Tibial nerve (tissue), 4 donors: ENCODE measurements at regions not wholly inside any gene's neighbourhood (a gene's known extent, or its start where the extent isn't known, plus 50 kb on each side); places are given as distances from the start of the nearest gene placed in this dataset.
"Not testable (repeated sequence)": the region's sequence is repeated elsewhere in the genome, so short reads cannot be mapped to it uniquely, and the experiment has no call there.

ENCODE experiments used
- DNase-seq, 2 donors: peaks; one replicate each; pipeline ENCODE4 v3.0.0-alpha.2; 2019; ENCODE audit warnings: low spot score in 2 of 2
- H3K27ac ChIP-seq, 4 donors: fragments of 200-600 bp; sonication (generic) in 3 of 4; one replicate each; pipeline ENCODE4 v1.5.1; 2017 to 2019; ENCODE audit warnings: mild to moderate bottlenecking in 1 of 4
- H3K27me3 ChIP-seq, 2 donors: fragments of 200-600 bp; sonication (generic) in 1 of 2; one replicate each; pipeline versions ENCODE4 v1.5.1 to v1.6.0; 2017 to 2019
- H3K36me3 ChIP-seq, 3 donors: fragments of 200-600 bp; sonication (generic); one replicate each; pipeline ENCODE4 v1.5.1; 2018 to 2019
- H3K4me1 ChIP-seq, 4 donors: fragments of 200-600 bp; sonication (generic) in 3 of 4; one replicate each; pipeline ENCODE4 v1.5.1; 2017 to 2019
- H3K4me3 ChIP-seq, 4 donors: fragments of 200-600 bp; sonication (generic) in 3 of 4; one replicate each; pipeline ENCODE4 v1.5.1; 2017 to 2019; ENCODE audit warnings: mild to moderate bottlenecking in 1 of 4, moderate library complexity in 1 of 4
- H3K9me3 ChIP-seq, 4 donors: fragments of 200-600 bp; sonication (generic) in 3 of 4; one replicate each; pipeline ENCODE4 v1.5.1; 2017 to 2019
- EP300 ChIP-seq, 2 donors: sonication (generic); formaldehyde crosslinking; IDR thresholded peaks; one replicate each; pipeline ENCODE4 v1.6.1; 2017; ENCODE audit warnings: antibody characterized with exemption in 2 of 2, mild to moderate bottlenecking in 1 of 2
- POLR2A ChIP-seq, 2 donors: fragments of 450-650 bp; IDR thresholded peaks; one replicate each; pipeline ENCODE4 v1.6.1; 2017; ENCODE audit warnings: antibody characterized with exemption in 2 of 2, mild to moderate bottlenecking in 2 of 2, moderate library complexity in 2 of 2
- WGBS, 2 donors: methylation state at CpG; one replicate each; pipeline ENCODE4 v1.1.5; 2018; 5-methylcytosine and 5-hydroxymethylcytosine counted together
- TF ChIP-seq, protein P1 (sequence below), 5 experiments: fragments of 200-600 bp in 3 of 5; fragments of 450-650 bp in 2 of 5; sonication (generic) in 3 of 5; IDR thresholded peaks; one replicate each; pipeline ENCODE4 v1.5.1; 2016 to 2019; ENCODE audit warnings: antibody characterized with exemption in 5 of 5, mild to moderate bottlenecking in 3 of 5, moderate library complexity in 2 of 5

DNA sequence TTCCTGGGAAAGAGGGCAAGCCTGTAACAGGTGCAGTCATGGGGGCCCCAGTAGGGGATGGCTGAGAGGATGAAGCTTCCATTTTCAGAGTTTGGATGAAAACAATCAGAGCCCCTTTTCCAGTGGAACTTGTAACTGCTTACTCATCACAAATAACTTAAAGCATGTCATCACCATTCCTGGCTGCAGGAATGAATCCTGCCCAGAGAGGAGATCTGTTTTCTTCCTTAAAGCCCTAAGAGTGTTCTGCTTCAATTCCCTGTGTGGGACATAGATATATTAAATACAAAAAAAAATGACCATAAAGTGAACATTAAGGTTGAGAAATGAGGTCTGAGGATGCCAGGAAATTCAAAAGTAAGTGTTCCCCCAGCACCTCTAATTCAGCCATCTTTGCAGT is 183.4 kb upstream of the MEIS1 start:
- Histone ChIP-seq H3K4me3 (no peak overlapping the region), H3K27me3 (no peaks in the 10 kb centered on the region), H3K36me3 (no peaks in the 10 kb centered on the region), H3K27ac (no peak overlapping the region), H3K9me3 (peaks cover 0 to 7% (median 0%) of the 10 kb centered on the region in 4 donors), H3K4me1 (no peaks in the 10 kb centered on the region)
- no peak for DNase-seq
- no peak for TF ChIP-seq POLR2A (IDR thresholded peaks at IDR 0.05)
- no peak for TF ChIP-seq EP300 (IDR thresholded peaks at IDR 0.05)
- TF ChIP-seq, protein P1, sequence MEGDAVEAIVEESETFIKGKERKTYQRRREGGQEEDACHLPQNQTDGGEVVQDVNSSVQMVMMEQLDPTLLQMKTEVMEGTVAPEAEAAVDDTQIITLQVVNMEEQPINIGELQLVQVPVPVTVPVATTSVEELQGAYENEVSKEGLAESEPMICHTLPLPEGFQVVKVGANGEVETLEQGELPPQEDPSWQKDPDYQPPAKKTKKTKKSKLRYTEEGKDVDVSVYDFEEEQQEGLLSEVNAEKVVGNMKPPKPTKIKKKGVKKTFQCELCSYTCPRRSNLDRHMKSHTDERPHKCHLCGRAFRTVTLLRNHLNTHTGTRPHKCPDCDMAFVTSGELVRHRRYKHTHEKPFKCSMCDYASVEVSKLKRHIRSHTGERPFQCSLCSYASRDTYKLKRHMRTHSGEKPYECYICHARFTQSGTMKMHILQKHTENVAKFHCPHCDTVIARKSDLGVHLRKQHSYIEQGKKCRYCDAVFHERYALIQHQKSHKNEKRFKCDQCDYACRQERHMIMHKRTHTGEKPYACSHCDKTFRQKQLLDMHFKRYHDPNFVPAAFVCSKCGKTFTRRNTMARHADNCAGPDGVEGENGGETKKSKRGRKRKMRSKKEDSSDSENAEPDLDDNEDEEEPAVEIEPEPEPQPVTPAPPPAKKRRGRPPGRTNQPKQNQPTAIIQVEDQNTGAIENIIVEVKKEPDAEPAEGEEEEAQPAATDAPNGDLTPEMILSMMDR (IDR thresholded peaks at IDR 0.05): no peak

DNA sequence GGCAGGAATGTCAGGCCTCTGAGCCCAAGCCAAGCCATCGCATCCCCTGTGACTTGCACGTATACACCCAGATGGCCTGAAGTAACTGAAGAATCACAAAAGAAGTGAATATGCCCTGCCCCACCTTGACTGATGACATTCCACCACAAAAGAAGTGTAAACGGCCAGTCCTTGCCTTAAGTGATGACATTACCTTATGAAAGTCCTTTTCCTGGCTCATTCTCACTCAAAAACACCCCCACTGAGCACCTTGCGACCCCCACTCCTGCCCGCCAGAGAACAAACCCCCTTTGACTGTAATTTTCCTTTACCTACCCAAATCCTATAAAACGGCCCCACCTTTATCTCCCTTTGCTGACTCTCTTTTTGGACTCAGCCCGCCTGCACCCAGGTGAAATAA is 185.8 kb upstream of the MEIS1 start:
- H3K4me1 ChIP-seq, H3K36me3 ChIP-seq, H3K4me3 ChIP-seq, DNase-seq, H3K27ac ChIP-seq, H3K9me3 ChIP-seq, H3K27me3 ChIP-seq: not testable (repeated sequence)
- 76 to 89% methylated on average over 5 of the region's 7 CpGs for WGBS, 2 donors

DNA sequence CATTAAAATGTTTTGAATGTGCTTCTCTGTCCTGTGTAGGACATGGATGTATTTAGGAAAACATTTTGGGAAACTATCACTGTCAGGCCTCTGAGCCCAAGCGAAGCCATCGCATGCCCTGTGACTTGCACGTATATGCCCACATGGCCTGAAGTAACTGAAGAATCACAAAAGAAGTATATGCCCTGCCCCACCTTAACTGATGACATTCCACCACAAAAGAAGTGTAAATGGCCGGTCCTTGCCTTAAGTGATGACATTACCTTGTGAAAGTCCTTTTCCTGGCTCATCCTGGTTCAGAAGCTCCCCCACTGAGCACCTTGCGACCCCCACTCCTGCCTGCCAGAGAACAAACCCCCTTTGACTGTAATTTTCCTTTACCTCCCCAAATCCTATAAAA is 191.1 kb upstream of the MEIS1 start:
- H3K4me3 ChIP-seq, H3K27ac ChIP-seq, H3K9me3 ChIP-seq, H3K36me3 ChIP-seq, DNase-seq, H3K27me3 ChIP-seq: not testable (repeated sequence)
- 88 to 93% methylated on average over 5 of the region's 5 CpGs for WGBS, 2 donors
- peaks cover 0 to 35% (median 0%) of the 10 kb centered on the region in 4 donors for H3K4me1 ChIP-seq

DNA sequence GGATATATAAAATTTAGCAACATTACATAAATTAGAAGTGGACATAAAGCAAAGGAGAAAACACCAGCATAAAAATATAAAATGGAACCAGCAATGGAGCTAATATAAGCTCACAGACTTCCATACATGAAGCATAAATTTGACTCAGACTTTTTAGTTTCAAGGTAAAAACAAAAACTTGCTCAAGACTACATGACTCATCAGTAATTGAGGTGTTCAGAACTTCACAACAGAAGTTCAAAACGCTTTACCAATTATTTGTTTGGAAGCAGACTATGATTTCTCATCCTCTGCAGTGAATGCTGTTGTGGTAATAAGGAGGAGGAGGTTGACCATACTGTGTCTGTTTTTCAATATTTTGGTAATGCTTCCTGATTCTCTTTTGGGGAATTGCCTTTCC is 192.0 kb upstream of the MEIS1 start:
- H3K36me3 ChIP-seq, H3K27ac ChIP-seq, H3K27me3 ChIP-seq, DNase-seq, H3K9me3 ChIP-seq, H3K4me3 ChIP-seq: not testable (repeated sequence)
- peaks cover 0 to 35% (median 0%) of the 10 kb centered on the region in 4 donors for H3K4me1 ChIP-seq
- 73 to 87% methylated on average over 1 of the region's 1 CpG for WGBS, 2 donors

DNA sequence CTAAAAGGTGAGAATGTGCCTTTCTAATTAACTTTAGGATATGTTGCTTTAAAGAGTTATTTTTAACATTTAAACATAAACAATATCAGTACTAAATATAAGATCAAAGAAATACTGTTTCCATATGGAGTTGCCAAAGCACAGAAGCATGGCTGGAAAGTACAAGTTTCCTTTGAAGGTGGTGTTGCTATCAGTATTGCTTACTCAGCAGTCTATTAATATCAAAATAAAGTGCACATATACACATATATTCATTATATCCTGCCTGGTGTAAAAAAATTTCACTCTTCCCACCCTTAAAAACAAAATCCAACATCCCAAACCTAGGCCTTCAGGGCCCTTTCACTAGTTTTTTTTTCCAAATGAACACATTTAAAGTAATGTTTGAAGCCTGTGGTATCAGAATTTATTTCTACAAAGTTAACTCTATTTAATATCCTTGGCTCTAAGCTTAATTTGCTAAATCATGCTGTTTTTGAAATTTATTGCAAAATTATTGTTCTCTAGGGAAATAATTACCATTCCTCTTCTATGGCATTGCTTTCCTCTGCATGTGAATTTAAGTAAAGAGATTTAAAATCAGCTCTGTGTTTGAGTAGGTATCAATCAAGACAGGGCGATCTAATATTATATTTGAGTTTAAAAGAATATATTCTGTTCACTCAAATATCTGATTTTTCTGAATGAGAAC is 192.7 kb upstream of the MEIS1 start:
- TF ChIP-seq POLR2A (IDR thresholded peaks at IDR 0.05) (no peak), EP300 (IDR thresholded peaks at IDR 0.05) (no peak)
- TF ChIP-seq, protein P1 (IDR thresholded peaks at IDR 0.05): no peak
- Histone ChIP-seq H3K36me3 (no peaks in the 10 kb centered on the region), H3K27ac (no peak overlapping the region), H3K4me1 (peaks cover 0 to 35% (median 0%) of the 10 kb centered on the region in 4 donors), H3K4me3 (no peak overlapping the region), H3K9me3 (no peaks in the 10 kb centered on the region), H3K27me3 (no peaks in the 10 kb centered on the region)
- no peak for DNase-seq
- 92 to 96% methylated on average over 1 of the region's 1 CpG for WGBS, 2 donors

DNA sequence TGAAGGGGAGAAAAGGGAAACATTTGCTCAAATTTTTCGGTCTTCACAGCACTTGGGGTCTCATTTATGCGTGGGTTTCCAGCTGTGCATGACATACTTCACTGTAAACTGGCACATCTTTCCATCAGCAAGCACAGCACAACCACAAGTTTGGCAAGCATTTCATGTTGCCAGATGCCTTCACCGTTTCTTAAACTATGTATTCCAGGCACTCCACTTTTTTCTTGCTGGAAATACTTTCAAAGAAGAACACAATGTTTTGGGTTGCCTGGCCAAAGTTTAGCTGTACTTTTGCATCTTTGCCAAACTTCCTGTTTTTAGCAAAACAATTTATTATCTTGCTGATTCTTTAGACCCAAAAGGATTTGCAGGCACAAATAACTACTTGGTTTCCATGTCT is 194.6 kb upstream of the MEIS1 start:
- peak in 1 of 2 donors; percentile 33 for DNase-seq
- TF ChIP-seq, protein P1 (IDR thresholded peaks at IDR 0.05): no peak
- TF ChIP-seq EP300 (IDR thresholded peaks at IDR 0.05): peak in 1 of 2 donors; percentile 83
- H3K27ac ChIP-seq: peak overlapping the region in 2 of 4 donors; percentile 6 to 66
- H3K36me3 ChIP-seq: no peaks in the 10 kb centered on the region
- peaks cover 0 to 35% (median 0%) of the 10 kb centered on the region in 4 donors for H3K4me1 ChIP-seq
- WGBS, 2 donors: 39 to 48% methylated on average over 3 of the region's 3 CpGs
- H3K27me3 ChIP-seq: no peaks in the 10 kb centered on the region
- no peaks in the 10 kb centered on the region for H3K9me3 ChIP-seq
- H3K4me3 ChIP-seq: no peak overlapping the region

DNA sequence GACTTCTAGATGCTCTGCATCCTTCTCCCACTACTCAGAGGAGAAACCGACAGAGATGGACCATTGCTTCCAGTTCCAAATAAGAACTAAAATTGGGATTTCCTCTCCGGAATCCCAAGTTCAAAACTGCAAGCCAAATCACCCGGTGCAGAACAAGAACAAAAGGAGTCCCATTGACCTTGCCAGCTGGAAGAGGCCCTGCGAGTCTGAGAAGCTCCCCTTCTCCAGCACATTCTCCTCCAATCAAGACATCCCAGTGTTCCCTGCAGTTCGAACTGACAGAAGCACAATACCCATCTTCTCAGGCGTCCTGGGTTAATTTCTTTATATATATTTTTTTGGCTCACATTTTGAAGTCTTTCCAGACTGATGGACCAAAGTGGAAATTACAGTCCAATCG is 195.3 kb upstream of the MEIS1 start:
- Histone ChIP-seq H3K9me3 (no peaks in the 10 kb centered on the region), H3K4me1 (peaks cover 0 to 35% (median 0%) of the 10 kb centered on the region in 4 donors), H3K36me3 (no peaks in the 10 kb centered on the region), H3K27ac (peak overlapping the region in 2 of 4 donors; percentile 6 to 66), H3K27me3 (no peaks in the 10 kb centered on the region), H3K4me3 (no peak overlapping the region)
- TF ChIP-seq POLR2A (IDR thresholded peaks at IDR 0.05) (no peak), EP300 (IDR thresholded peaks at IDR 0.05) (no peak)
- TF ChIP-seq, protein P1 (IDR thresholded peaks at IDR 0.05): no peak
- 49 to 65% methylated on average over 7 of the region's 7 CpGs for WGBS, 2 donors
- DNase-seq: no peak
